Memory B cell (primary cell): ENCODE measurements at regions not wholly inside any gene's neighbourhood (a gene's known extent, or its start where the extent isn't known, plus 50 kb on each side); places are given as distances from the start of the nearest gene placed in this dataset.
"Not testable (repeated sequence)": the region's sequence is repeated elsewhere in the genome, so short reads cannot be mapped to it uniquely, and the experiment has no call there.

ENCODE experiments used
- ATAC-seq: fragments of 150-1000 bp; cut with Tn5 transposase; 2 replicates; pipeline ENCODE4 v1.10.0; 2021; ENCODE audit warnings: low read depth, mild to moderate bottlenecking, moderate library complexity
- DNase-seq, 2 donors: peaks; one replicate each; pipeline ENCODE4 v3.0.0; 2022; ENCODE audit warnings: low spot score in 2 of 2
- H3K27ac Mint-ChIP-seq: one replicate; pipeline ENCODE4 v1.8.0; 2022; ENCODE audit warnings: mild to moderate bottlenecking, moderate library complexity, mixed read lengths
- H3K27me3 Mint-ChIP-seq: one replicate; pipeline ENCODE4 v1.8.0; 2022; ENCODE audit warnings: mixed read lengths
- H3K36me3 Mint-ChIP-seq: one replicate; pipeline ENCODE4 v1.8.0; 2022; ENCODE audit warnings: mild to moderate bottlenecking, mixed read lengths
- H3K4me1 Mint-ChIP-seq: one replicate; pipeline ENCODE4 v1.8.0; 2022; ENCODE audit warnings: mixed read lengths
- H3K4me3 Mint-ChIP-seq: one replicate; pipeline ENCODE4 v1.8.0; 2022; ENCODE audit warnings: mild to moderate bottlenecking, moderate library complexity, mixed read lengths
- H3K9me3 Mint-ChIP-seq: one replicate; pipeline ENCODE4 v1.8.0; 2022; ENCODE audit warnings: mixed read lengths

- no peak for ATAC-seq
- H3K4me1 Mint-ChIP-seq = no peaks in the 10 kb centered on the region
- H3K36me3 Mint-ChIP-seq = peaks cover 3% of the 10 kb centered on the region
- no peak overlapping the region for H3K4me3 Mint-ChIP-seq
- H3K27me3 Mint-ChIP-seq = peaks cover 4% of the 10 kb centered on the region
- H3K27ac Mint-ChIP-seq = no peak overlapping the region
- H3K9me3 Mint-ChIP-seq = peaks cover 18% of the 10 kb centered on the region
- DNase-seq = no peak
These were observed 58.3 kb upstream of the ADAMTS2 start for GRCh38 chr5:179403426-179404147.

- DNase-seq, ATAC-seq, H3K36me3 Mint-ChIP-seq, H3K27me3 Mint-ChIP-seq, H3K27ac Mint-ChIP-seq, H3K4me1 Mint-ChIP-seq, H3K4me3 Mint-ChIP-seq: not testable (repeated sequence)
- H3K9me3 Mint-ChIP-seq = peaks cover 24% of the 10 kb centered on the region
These were observed 55.2 kb upstream of the ADAMTS2 start for GRCh38 chr5:179400435-179400834.

GRCh38 chr5:179400020-179400419, 54.8 kb upstream of the ADAMTS2 start:
- Mint-ChIP-seq H3K4me1 (no peaks in the 10 kb centered on the region), H3K27me3 (peaks cover 3% of the 10 kb centered on the region), H3K27ac (no peak overlapping the region), H3K9me3 (peaks cover 27% of the 10 kb centered on the region), H3K36me3 (peaks cover 5% of the 10 kb centered on the region), H3K4me3 (no peak overlapping the region)
- ATAC-seq (no peak), DNase-seq (no peak)

GRCh38 chr5:179399327-179399726, 54.1 kb upstream of the ADAMTS2 start:
- H3K4me3 Mint-ChIP-seq, DNase-seq, H3K4me1 Mint-ChIP-seq, H3K27ac Mint-ChIP-seq, H3K27me3 Mint-ChIP-seq, ATAC-seq, H3K36me3 Mint-ChIP-seq: not testable (repeated sequence)
- peaks cover 27% of the 10 kb centered on the region for H3K9me3 Mint-ChIP-seq

GRCh38 chr5:179397516-179397915, 52.3 kb upstream of the ADAMTS2 start:
- Mint-ChIP-seq H3K27ac (no peak overlapping the region), H3K4me1 (no peaks in the 10 kb centered on the region), H3K27me3 (peaks cover 3% of the 10 kb centered on the region), H3K36me3 (peaks cover 3% of the 10 kb centered on the region), H3K9me3 (peaks cover 26% of the 10 kb centered on the region), H3K4me3 (no peak overlapping the region)
- ATAC-seq (no peak), DNase-seq (no peak)
